H54 (cell line): ENCODE measurements at regions not wholly inside any gene's neighbourhood (a gene's known extent, or its start where the extent isn't known, plus 50 kb on each side); places are given as distances from the start of the nearest gene placed in this dataset.

Experiments
- DNase-seq: peaks from one replicate; pipeline ENCODE4 v3.0.0; 2011; ENCODE audit warnings: low spot score, mixed read lengths; ENCODE audit not compliant: insufficient read length
- FAIRE-seq: peaks from 3 replicates; lab custom pipeline; 2011; peaks lifted over from hg19 to GRCh38; lab: Jason Lieb, UNC
- POLR2A ChIP-seq: IDR thresholded peaks from 2 replicates; pipeline ENCODE4 v1.6.1; 2011; ENCODE audit warnings: low read depth, mild to moderate bottlenecking, low read length

- FAIRE-seq: no peak
- no peak for TF ChIP-seq POLR2A
- no peak for DNase-seq
These were observed 516.6 kb upstream of the ZEB2 start for GRCh38 chr2:145036421-145037011.

GRCh38 chr2:145034511-145034910, 514.6 kb upstream of the ZEB2 start:
- peak; percentile 6 for FAIRE-seq
- no peak for DNase-seq
- TF ChIP-seq POLR2A: no peak

- TF ChIP-seq POLR2A: no peak
- FAIRE-seq: no peak
- DNase-seq: no peak
These were observed 513.5 kb upstream of the ZEB2 start for GRCh38 chr2:145033438-145033837.

DNA sequence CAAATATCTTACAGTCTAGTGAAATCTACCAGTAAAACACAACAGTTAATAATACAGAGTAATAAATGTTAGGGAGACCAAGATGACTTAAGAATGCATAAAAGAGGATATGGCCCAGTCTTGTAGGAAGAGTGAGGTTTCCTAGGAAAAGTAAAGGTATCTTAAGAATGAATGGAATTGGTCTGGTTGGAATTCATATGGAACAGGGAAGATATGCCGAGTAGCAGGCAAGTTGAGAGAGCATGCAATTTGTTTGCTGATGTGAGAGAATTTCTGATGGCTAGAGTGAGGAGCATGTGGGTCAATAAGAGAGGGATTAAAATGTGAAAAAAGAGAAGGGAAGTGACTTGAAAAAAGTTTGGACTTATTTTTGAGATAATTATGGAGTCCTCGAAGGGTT, 512.9 kb upstream of the ZEB2 start:
- no peak for TF ChIP-seq POLR2A
- no peak for FAIRE-seq
- DNase-seq: no peak

- FAIRE-seq (no peak), DNase-seq (no peak)
- TF ChIP-seq POLR2A: no peak
These were observed 510.0 kb upstream of the ZEB2 start for GRCh38 chr2:145029873-145030272.

DNA sequence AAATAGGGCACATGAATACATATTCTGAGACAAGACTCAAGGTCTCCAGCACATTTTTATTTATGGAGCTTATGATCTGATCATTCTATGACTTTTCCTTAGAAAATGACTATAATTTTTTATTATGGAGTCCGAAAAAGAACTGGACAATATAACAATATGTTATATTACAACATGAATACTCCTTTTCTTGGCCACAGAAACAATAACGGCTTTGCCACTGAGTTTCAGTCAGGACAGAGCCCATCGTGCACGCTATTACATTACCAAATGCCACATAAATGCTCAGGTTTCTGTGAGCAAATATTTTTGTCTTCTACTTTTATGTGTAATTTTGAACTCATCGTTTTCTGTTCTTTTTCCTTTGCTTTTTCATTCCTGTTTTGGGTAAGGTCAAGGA, 509.2 kb upstream of the ZEB2 start:
- FAIRE-seq: no peak
- DNase-seq: no peak
- TF ChIP-seq POLR2A: no peak

- FAIRE-seq (no peak), DNase-seq (no peak)
- TF ChIP-seq POLR2A: no peak
These were observed 508.4 kb upstream of the ZEB2 start for GRCh38 chr2:145028101-145028920.

GRCh38 chr2:145026456-145027455, 506.8 kb upstream of the ZEB2 start:
- FAIRE-seq (peak; percentile 66), DNase-seq (no peak)
- TF ChIP-seq POLR2A: no peak

- no peak for FAIRE-seq
- no peak for DNase-seq
- TF ChIP-seq POLR2A: no peak
These were observed 505.5 kb upstream of the ZEB2 start for GRCh38 chr2:145025382-145025781.

DNA sequence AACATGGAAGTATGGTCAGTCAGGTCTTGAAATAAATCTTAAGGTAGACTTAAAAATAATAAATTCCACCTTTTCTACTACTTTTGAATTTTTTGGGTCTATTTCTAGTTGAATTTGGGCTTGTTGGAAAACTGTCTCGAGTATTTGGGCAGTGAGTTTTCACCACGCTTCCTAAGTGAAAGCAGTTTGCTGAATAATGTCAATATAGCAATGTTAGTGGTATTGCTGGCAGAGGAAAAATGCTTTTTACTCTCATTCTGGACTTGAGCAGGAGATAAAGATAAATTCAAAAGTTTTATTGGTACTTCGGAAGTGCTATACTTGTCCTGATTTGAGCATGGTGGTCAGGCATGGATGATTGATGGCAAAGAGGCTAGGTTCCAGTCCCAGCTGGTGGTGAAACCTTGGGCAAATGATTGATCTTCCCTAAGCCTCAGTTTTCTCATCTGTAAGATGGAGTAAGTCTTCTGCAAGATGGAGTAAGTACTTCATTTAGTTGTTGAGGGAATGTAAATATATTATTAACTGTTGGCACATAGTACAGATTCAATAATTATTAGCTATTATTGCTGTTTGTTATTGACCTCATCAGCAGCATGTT, 503.5 kb upstream of the ZEB2 start:
- TF ChIP-seq POLR2A: no peak
- FAIRE-seq (no peak), DNase-seq (no peak)

DNA sequence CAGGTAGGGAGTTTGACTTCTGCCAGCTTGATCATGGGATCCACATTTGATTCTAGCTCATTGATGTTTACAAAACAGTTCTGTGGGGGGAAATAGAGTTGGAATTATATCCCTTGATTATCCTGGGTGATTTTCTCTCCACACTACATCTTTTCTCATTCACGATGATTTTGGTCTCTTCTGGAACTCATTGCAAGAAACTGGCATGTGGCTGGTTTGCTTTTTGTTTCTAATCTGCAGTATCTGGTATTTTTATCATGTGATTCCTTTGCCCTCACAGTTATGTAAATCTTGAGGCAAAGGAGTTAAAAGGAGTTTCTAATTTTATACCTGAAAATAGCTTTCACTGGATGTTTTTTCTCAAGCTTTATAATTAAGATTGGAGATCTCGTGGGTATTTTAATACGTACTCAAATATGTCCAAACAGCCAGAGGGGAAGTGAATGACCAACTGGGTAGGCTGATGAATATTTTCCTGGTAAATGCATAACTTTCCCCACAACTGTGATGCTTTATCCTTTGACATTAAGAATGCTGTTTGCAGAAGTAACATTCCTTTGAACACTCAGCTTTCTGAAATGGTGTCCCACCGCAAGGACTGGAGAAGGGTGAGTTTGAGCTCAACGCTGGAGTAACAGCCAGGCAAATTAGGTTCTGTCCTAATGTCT, 502.9 kb upstream of the ZEB2 start:
- TF ChIP-seq POLR2A: no peak
- FAIRE-seq: no peak
- no peak for DNase-seq

- no peak for TF ChIP-seq POLR2A
- DNase-seq: no peak
- no peak for FAIRE-seq
These were observed 502.2 kb upstream of the ZEB2 start for GRCh38 chr2:145021962-145022665.
